GM19328 (cell line): ENCODE measurements at regions not wholly inside any gene's neighbourhood (a gene's known extent, or its start where the extent isn't known, plus 50 kb on each side); places are given as distances from the start of the nearest gene placed in this dataset.
"Not testable (repeated sequence)": the region's sequence is repeated elsewhere in the genome, so short reads cannot be mapped to it uniquely, and the experiment has no call there.

Experiments
- ATAC-seq: cut with Tn5 transposase; IDR thresholded peaks from one replicate; pipeline ENCODE4 v1.9.1; 2021; ENCODE audit warnings: mild to moderate bottlenecking, moderate library complexity; ENCODE audit not compliant: unreplicated experiment

GRCh38 chr10:60524541-60524940 lies 134.9 kb upstream of the ANK3 start:
- ATAC-seq: no peak

DNA sequence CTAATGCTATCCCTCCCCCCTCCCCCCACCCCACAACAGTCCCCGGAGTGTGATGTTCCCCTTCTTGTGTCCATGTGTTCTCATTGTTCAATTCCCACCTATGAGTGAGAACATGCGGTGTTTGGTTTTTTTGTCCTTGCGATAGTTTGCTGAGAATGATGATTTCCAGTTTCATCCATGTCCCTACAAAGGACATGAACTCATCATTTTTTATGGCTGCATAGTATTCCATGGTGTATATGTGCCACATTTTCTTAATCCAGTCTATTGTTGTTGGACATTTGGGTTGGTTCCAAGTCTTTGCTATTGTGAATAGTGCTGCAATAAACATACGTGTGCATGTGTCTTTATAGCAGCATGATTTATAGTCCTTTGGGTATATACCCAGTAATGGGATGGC lies 133.7 kb upstream of the ANK3 start:
- not testable (repeated sequence) for ATAC-seq

DNA sequence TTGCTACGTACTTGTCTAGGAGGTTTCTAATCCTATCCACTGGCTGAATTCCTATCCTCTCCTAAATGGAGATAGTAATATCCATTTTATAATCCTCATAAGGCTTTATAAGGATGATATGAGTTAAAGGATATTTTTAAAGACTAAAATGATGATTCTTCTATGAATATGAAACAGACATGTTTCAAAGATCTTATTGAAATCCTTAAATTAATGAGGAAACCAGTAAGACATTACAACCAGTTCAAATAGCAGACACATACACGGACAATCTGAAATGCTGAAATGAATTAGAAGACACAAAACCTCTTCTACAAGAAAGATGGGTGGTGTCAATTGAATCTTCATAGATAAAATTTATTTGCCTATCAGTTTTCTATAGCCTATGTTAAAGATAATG lies 132.9 kb upstream of the ANK3 start:
- ATAC-seq: no peak

DNA sequence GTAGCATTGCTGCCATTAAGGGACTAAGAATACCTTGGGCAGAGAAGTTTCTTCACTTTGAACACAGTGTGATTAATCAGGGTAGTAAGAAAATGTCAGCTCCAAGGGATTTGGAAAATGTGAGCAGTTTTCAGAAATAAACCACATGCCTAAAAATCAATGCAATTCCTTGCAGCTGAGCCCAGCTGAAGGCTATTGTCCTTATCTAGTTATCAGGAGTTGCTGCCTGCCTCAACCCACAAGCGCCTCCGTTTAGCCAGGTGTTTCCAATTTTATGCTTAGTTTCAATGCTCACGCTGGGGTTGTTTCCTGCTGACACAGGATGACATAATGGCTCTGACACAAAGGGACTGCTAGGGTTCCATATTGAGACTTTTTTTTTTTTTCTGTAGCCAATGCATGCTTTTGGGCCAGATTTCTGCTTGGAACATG lies 132.3 kb upstream of the ANK3 start:
- no peak for ATAC-seq

- no peak for ATAC-seq
Observed at GRCh38 chr10:60518745-60519144, 129.1 kb upstream of the ANK3 start.

DNA sequence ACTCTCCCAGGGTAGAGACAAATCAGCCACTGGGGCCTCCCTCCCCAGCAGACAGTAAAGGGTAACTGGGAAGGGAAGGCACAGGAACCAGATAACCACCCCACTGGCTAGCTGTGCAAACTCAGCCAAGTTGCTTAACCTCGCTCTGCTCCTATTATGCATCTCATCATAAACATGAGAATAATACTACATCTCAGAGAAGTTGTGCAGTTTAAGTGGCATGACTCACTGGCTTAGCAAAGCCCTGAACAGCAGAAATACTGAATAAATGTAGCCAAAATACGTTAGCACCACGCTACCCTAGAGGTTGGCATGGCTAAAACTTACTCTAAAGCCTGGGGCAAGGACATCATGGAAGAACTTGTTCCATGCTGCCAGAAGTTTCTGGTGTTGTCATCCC lies 128.1 kb upstream of the ANK3 start:
- no peak for ATAC-seq

DNA sequence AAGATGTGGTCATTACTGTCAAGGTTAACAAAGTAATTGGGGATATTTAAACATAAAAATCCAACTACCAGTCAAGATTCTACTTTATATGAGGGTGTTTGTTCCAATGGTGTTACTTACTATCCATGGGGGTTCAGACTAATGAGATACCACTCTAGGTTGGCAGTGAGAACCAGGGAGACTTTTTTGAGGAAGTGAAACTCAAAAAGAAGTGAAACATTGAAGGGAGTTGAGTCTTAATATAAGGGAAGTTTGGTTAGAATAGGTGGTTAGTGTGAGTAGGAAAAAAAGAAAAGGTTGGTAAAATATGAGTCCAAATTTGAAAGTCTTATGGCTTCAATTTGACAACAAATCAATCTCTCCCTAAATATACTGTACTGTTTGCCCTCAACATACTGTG lies 123.6 kb upstream of the ANK3 start:
- no peak for ATAC-seq

DNA sequence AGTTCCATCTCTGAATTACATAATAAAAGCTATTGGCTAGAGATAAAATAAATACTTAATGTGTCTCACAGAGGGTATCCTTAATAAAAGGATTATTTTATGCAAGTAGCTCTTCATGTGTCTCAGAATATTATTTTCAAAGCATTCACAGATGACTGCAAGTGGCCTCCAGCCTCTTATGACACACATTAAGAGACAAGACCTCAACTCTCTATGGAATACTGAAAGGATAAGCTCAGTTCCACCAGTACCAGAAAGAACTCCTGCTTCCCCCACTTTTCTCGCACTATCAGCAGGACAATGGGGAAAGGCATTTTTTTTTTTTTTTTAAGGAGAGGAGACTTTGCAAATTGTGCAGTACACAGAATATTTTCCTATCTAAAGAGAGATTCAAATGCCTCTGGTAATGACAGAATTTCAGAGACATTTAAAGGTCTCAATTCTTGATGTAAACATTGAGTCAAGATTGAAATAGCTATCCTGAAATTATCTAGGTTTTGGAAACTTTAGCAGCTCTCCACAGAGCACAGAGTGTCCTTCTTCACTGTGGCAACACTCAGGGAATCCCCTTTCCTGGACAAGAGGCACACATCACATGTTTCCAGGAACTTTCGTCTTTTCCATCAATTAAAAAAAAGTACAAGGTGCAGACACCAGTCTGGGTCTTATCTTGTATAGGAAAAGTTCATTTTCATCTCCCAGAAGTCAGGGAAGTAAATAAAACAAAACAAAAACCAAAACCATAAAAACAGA lies 122.0 kb upstream of the ANK3 start:
- ATAC-seq: no peak

DNA sequence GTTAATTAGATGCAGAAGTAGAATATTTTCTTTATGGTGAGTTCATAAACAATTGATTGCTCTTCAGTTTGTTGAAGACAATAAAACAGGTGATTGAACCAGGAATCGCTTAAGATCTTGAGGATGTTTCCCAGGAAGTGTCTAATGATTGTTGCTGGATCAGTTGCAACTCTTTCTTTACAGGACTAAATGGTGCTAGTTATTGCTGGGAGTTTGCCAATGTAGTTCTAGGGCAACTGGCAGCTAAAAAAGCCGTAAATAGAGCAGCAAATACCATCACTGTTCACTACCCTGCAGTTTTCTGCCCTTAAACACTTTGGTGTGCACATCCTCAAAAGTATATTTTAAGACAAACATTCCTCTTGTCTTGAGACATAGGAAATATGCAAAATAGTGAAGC lies 119.2 kb upstream of the ANK3 start:
- ATAC-seq: no peak

DNA sequence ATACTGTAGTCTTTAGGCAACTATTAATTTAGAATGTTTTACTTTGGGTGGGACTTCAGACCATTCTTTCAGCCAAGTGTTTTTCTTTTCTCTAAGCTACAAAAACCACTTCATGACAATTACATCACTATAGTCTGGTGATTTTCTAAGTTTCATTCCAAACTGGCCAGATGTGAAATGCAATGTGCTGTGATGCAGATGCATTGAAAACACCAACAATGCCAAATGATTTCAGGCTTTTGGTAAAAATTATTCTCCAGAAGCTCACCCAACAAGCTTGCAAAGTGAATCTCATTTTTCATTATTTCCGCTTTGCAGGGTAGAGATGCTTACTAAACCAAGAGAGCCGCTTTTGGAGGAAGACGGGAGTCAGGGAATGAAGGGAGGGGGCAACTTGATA lies 118.4 kb upstream of the ANK3 start:
- ATAC-seq: no peak

GRCh38 chr10:60502621-60503020 lies 112.9 kb upstream of the ANK3 start:
- no peak for ATAC-seq

- ATAC-seq: no peak
Observed at GRCh38 chr10:60498985-60499384, 109.3 kb upstream of the ANK3 start.

DNA sequence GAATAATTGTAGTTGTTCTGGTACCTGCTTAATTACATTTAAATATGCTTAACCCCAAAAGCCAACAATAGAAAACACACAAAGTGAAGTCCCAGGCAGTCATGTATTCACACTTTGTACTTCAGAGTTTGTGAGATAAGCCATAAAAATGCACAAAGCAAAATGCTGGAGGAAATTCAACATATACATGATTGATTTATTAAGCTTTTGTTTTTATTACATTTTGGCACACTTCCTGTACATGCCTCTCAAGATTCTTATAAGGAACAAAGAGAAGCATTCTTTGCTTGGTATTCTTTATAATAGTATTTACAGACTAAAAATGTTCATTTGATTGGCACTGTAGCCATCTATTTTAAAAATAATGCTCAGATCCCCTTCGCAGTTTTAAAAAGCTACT lies 107.7 kb upstream of the ANK3 start:
- ATAC-seq: no peak

GRCh38 chr10:60496181-60496580 lies 106.5 kb upstream of the ANK3 start:
- ATAC-seq: no peak

- no peak for ATAC-seq
Observed at GRCh38 chr10:60495338-60496055, 105.8 kb upstream of the ANK3 start.

- no peak for ATAC-seq
Observed at GRCh38 chr10:60494774-60495173, 105.1 kb upstream of the ANK3 start.

DNA sequence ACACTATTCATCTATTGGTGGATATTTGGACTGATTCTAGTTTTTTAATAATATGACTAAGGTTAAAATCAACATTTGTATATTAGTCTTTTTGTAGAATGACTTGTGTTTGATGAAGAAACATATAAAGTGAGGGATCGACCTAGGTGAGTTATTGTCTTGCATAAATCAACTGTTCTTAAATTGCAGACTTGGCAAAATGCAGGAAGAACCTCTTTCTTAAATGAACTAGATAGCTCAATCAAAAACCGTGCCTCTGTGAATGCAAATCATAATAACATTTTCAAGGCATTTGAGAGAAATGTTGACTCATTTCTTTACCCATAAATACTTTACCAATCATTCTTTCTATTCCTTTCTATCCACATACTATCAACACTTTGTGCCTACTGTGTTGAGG lies 101.5 kb upstream of the ANK3 start:
- no peak for ATAC-seq

DNA sequence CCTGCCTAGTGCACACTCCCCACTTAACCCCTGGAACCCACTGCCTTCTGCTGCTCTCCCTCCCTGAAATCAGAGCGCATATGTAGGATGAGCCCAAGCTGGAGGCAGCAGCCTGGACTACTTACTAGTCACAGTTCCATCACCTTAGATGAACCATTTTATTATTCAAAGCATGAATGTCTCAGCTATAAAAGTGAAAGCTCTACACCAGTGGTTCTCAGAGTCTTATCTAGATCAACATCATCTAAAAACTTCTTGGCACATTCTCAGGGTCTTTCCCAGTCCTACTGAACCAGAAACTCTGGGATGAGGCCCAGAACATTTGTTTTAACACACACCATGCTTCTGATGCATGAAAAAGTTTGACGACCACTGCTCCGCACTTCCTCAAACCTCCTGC lies 100.3 kb upstream of the ANK3 start:
- no peak for ATAC-seq

DNA sequence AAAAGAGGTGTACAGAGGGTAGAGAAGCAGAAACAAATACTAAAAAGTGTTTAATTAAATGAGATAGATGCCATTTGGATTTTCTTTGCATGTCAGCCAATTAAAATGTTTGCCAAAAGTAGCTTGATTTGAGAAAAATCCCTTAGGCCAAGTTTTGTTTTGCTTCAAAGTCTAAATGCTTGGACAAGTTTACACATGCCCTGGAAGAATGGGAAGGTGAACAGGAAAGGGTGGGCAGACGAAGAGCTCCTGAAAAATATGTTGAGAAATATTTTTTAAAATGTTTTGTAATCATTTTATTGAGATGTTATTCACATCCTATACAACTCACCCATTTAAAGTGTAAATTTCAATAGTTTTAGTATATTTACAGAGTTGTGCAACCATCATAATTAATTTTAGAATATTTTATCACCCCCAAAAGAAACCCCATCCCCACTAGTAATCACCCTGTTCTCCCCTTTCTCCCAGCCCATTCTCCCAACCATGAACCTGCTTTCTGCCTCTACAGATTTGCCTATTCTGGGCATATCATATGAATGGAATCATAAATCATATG lies 98.5 kb upstream of the ANK3 start:
- ATAC-seq: no peak

DNA sequence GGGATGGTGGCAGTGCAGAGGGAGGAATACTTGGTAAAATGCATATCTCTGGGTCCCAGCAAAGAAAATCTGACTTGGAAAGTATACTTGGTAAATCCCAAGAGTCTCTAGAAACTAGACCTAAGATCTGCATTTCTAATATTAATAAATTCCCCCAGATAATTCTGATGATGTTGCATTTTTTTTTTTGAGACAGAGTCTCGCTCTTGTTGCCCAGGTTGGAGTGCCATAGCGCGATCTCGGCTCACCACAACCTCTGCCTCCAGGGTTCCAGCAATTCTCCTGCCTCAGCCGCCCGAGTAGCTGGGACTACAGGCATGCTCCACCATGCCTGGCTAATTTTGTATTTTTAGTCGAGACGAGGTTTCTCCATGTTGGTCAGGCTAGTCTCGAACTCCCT lies 97.9 kb upstream of the ANK3 start:
- no peak for ATAC-seq

DNA sequence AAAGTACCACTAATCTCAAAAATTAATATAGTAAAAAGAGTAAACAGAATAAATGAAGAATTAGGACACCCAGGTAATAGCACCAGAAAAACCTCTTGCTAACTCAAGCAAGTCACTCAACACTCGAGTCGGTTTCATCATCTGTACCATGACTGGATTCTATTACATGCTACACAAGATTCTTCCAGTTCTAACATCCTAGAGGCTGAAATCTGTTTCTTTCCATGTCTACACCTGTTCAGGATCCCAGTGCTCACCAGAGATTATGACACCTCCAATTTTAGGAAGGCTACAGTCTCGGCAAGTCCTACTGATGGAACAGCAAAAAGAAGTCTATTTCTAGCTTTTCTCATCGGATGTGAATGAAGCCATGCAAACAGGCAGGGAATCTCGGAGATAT lies 95.3 kb upstream of the ANK3 start:
- no peak for ATAC-seq

DNA sequence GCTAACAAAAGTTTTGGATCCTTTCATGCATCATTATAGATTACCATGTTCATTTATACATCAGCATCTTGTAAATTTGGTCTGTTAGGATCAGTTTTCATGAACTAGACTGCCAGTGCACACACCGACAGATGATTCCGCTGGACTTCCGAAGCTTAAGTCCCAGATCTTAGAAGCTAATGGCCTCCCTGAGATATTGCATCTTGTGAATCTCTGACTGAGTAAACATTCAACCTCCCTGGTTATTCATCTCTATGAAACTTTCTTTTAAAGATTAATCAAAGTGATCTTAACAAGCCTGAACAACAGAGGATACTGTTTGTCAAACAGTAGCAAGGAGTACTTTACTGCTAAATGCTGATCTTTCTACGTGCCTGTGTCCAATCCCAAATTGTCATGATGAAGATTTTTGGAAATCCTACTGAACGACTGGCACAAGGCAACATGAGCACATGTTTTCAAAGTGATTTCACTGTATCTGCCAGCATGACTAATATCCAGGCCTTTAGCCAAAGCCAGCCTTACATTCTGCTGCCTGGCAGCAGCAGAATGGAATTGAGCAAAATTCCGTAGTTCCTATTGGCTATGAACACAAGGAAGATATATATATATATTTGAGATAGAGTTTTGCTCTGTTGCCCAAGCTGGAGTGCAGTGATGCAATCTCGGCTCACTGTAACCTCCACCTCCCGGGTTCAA lies 91.3 kb upstream of the ANK3 start:
- ATAC-seq: no peak
